ENCODE measurements at regions not wholly inside any gene's neighbourhood (a gene's known extent, or its start where the extent isn't known, plus 50 kb on each side); places are given as distances from the start of the nearest gene placed in this dataset.

- peak; percentile 61 for DNase-seq
Measured at GRCh38 chr11:69918938-69919650, 99.9 kb upstream of the FGF3 start.

DNA sequence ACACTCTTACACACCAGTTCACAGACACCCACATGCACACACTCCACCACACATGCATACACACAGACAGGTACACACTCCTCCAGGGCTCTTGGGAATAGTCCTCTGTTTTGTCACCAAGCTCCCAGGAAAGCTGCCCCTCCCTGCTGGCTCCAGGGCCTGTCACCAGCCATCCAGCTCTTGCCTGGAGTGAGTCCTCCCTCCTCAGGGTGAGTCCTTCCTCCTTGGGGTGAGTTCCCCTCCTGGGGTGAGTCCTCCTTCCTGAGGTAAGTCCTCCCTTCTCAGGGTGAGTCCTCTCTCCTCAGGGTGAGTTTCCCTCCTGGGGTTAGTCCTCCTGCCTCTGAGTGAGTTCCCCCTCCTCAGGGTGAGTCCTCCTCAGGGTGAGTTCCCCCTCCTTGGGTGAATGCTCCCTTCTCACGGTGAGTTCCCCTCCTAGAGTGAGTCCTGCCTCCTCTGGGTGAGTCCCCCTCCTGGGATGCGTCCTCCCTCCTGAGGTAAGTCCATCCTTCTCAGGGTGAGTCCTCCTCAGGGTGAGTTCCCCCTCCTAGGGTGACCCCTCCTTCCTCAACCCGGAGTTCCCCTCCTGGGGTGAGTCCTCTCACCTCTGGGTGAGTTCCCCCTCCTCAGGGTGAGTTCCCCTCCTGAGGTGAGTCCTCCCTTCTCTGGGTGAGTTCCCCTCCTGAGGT is 100.6 kb upstream of the FGF3 start:
- no peak for DNase-seq

DNA sequence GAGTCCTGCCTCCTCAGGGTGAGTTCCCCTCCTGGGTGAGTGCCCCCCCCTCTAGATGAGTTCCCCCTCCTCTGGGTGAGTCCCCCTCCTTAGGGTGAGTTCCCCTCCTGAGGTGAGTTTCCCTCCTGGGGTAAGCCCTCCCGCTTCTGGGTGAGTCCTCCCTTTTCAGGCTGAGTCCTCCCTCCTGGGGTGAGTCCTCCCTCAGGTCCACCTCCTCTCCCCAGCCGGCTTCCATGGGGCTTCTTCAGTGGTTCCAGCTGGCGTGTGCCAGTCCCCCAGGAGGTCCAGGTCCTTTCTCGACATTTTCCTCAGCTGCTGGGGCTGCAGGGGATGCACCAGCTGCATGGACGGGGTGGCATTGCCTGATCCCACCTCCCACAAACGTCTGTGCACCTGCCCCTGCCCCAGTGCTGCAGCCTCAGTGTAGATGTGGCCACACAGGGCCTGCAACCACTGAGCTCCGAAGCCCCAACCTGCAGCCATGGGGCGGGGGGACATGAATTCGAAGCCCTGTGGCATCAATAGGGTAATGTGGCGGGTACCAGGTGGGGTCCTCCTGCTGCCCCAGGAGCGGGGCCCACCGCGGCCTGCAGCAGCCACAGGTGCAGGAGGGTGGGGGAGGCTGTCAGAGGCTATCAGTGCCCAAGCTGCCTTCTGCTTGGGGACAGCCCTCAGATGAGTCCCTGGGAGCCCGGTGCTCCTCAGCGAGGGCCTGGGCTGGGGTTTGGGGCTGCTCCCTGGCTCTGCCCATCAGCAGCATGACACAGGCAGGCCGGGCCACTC is 101.3 kb upstream of the FGF3 start:
- DNase-seq, result no peak

- no peak for DNase-seq
Measured at GRCh38 chr11:69921128-69922014, 102.2 kb upstream of the FGF3 start.

DNA sequence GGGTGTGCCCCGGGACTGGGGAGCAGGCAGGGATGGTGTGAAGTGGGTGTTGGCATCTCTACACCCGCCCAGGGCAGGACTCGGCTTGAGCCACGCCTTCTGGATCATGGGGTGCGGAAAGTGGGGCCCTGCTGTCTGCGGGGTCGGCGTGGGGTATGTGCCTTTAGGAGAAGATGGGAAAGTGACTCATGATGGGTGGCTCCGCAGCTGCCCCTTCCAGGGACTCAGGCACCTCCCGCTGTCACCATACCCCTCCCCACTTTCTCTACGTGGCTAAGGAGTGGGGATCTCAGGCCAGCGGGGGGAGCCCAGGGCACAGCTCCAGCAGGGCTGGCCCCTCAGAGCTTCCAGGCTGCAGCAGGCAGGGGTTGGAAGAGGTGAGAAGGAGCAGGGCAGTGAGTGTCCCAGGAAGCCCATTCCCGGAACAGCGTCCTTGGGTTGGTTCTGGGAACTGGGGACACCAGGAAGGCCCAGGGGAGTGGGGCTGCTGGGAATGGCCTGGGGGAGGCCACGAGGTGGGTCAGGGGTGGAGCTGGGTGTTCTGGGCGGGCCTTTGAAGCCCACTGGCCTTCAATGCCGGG is 102.9 kb upstream of the FGF3 start:
- no peak for DNase-seq

DNA sequence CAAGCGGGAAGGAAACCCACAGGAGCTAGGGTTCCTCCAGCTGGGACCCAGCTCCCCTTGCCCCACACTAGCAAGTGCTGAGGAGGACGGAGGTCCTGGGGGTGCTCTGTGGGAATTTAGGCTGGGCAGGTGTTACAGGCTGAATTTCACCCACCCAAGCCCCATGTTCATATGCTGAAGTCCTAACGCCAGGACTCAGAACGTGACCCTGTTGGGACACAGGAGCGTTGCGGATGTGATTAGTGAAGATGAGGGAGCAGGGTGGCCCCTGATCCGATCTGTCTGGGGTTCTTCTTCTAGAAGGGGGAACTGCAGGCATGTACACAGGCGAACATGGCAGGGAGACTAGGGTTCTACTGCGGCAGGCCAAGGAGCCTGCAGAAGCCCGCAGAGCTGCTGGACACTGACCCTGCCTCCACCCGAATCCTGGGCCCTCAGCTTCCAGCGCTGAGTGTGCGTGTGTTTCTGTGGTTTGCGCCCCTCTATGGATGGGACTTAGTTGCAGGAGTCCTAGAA is 103.4 kb upstream of the FGF3 start:
- no peak for DNase-seq

- no peak for DNase-seq
Measured at GRCh38 chr11:69923196-69923595, 104.0 kb upstream of the FGF3 start.

- no peak for DNase-seq
Measured at GRCh38 chr11:69923641-69924307, 104.6 kb upstream of the FGF3 start.

- no peak for DNase-seq
Measured at GRCh38 chr11:69924308-69925161, 105.3 kb upstream of the FGF3 start.

GRCh38 chr11:69925366-69926196 is 106.4 kb upstream of the FGF3 start:
- DNase-seq, result no peak

DNA sequence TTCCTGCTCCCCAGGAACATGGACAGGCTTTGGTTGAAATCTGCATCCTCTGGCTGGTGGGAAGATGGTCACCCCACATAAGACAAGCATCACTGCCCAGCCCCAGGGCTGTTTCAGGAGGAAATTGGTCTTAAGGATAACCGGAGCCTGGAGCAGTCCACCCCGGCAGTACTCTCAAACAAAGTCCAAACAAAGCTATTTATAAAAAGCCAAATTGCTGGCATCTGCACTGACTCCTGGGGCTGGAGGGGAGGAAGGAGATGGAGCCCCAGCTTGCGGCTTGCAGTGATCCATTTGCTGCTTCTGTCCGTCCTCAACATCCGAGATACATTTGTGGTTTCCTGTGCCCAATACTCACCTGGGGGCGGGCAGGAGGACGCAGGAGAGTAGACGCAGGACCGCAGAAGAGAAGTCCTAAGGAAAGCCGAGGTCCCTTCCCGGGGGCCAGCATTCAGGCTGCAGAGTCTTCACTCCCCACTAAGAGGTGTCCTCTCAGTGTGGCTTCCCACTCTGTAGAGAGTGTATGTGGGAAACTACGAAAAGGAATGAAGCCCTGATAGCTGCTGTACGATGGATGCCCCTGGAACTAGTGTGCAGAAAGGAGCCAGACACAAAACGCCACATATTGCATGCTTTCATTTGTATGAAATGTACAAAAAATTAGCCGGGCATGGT is 107.3 kb upstream of the FGF3 start:
- DNase-seq, result no peak

- DNase-seq, result no peak
Measured at GRCh38 chr11:69928121-69928520, 108.9 kb upstream of the FGF3 start.

DNA sequence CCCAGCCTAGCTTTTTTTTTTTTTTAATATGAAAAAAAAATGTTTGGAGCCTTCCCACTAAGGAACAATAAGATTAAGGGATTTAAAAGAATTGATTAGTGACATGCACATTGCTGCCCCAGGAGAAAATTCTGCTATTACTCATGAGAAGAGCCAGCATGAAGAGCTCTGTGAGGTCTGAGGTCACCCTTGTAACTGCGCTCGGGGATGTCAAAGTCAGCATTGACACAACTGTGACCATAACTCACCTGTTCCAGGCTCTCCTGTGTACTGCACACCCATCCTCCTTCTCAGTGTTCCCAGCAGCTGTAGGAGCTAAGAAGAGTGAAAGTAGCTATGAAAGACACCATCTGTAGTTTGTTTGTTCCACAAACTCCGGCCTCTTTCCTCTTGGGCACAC is 109.8 kb upstream of the FGF3 start:
- no peak for DNase-seq

GRCh38 chr11:69930081-69931059 is 111.2 kb upstream of the FGF3 start:
- DNase-seq, result no peak

- DNase-seq, result no peak
Measured at GRCh38 chr11:69931060-69931910, 112.1 kb upstream of the FGF3 start.

GRCh38 chr11:69931994-69932910 is 113.0 kb upstream of the FGF3 start:
- DNase-seq, result no peak

Data from CD4-positive, alpha-beta T cell treated with Interleukin-10 for 1 hour (primary cell).